Duodenal mucosa (tissue), 2 donors: ENCODE measurements at regions not wholly inside any gene's neighbourhood (a gene's known extent, or its start where the extent isn't known, plus 50 kb on each side); places are given as distances from the start of the nearest gene placed in this dataset.

Source experiments
- H3K27ac ChIP-seq: one replicate; pipeline ENCODE4 v1.7.0; 2013; ENCODE audit warnings: low read depth, low read length
- H3K27me3 ChIP-seq, 2 donors: one replicate each; pipeline ENCODE4 v1.7.0; 2013; ENCODE audit warnings: low read length in 2 of 2, control low read depth in 1 of 2; ENCODE audit not compliant: insufficient read depth in 2 of 2, control insufficient read depth in 1 of 2
- H3K36me3 ChIP-seq, 2 donors: one replicate each; pipeline ENCODE4 v1.7.0; 2013; ENCODE audit warnings: low read length in 2 of 2, control low read depth in 1 of 2; ENCODE audit not compliant: insufficient read depth in 2 of 2, control insufficient read depth in 1 of 2
- H3K4me1 ChIP-seq, 2 donors: one replicate each; pipeline ENCODE4 v1.7.0; 2013; ENCODE audit warnings: low read length in 2 of 2, control low read depth in 1 of 2; ENCODE audit not compliant: insufficient read depth in 2 of 2, control insufficient read depth in 1 of 2
- H3K4me3 ChIP-seq, 2 donors: one replicate each; pipeline ENCODE4 v1.7.0; 2013; ENCODE audit warnings: low read length in 2 of 2, low read depth in 1 of 2
- H3K9ac ChIP-seq, 2 donors: one replicate each; pipeline ENCODE4 v1.7.0; 2013; ENCODE audit warnings: low read length in 2 of 2, low read depth in 1 of 2
- H3K9me3 ChIP-seq, 2 donors: one replicate each; pipeline ENCODE4 v1.7.0; 2013; ENCODE audit warnings: low read length in 2 of 2, control low read depth in 1 of 2; ENCODE audit not compliant: control insufficient read depth in 1 of 2

- Histone ChIP-seq H3K9me3 (peaks cover 0 to 3% of the 10 kb centered on the region in 2 donors), H3K36me3 (no peaks in the 10 kb centered on the region), H3K27ac (no peak overlapping the region), H3K27me3 (no peaks in the 10 kb centered on the region), H3K4me3 (no peak overlapping the region), H3K9ac (no peak overlapping the region), H3K4me1 (no peaks in the 10 kb centered on the region)
These were observed 912.9 kb upstream of the INTU start for GRCh38 chr4:126719852-126720251.

GRCh38 chr4:126725906-126726305 lies 906.9 kb upstream of the INTU start:
- Histone ChIP-seq H3K9ac (no peak overlapping the region), H3K27ac (no peak overlapping the region), H3K4me1 (no peaks in the 10 kb centered on the region), H3K36me3 (no peaks in the 10 kb centered on the region), H3K4me3 (no peak overlapping the region), H3K9me3 (no peaks in the 10 kb centered on the region), H3K27me3 (no peaks in the 10 kb centered on the region)

GRCh38 chr4:126727461-126727860 lies 905.3 kb upstream of the INTU start:
- H3K36me3 ChIP-seq = no peaks in the 10 kb centered on the region

GRCh38 chr4:126731062-126731461 lies 901.7 kb upstream of the INTU start:
- Histone ChIP-seq H3K4me3 (no peak overlapping the region), H3K27me3 (no peaks in the 10 kb centered on the region), H3K4me1 (no peaks in the 10 kb centered on the region), H3K9me3 (no peaks in the 10 kb centered on the region), H3K27ac (no peak overlapping the region), H3K9ac (no peak overlapping the region), H3K36me3 (no peaks in the 10 kb centered on the region)

More at GRCh38 chr4:126727461-126727860, 905.3 kb upstream of the INTU start:
- H3K9me3 ChIP-seq = no peaks in the 10 kb centered on the region
- H3K27ac ChIP-seq = no peak overlapping the region
- no peak overlapping the region for H3K4me3 ChIP-seq
- H3K27me3 ChIP-seq = no peaks in the 10 kb centered on the region
- no peaks in the 10 kb centered on the region for H3K4me1 ChIP-seq
- no peak overlapping the region for H3K9ac ChIP-seq

- Histone ChIP-seq H3K4me3 (no peak overlapping the region), H3K27ac (no peak overlapping the region), H3K36me3 (no peaks in the 10 kb centered on the region), H3K9ac (no peak overlapping the region), H3K27me3 (no peaks in the 10 kb centered on the region), H3K9me3 (no peaks in the 10 kb centered on the region), H3K4me1 (no peaks in the 10 kb centered on the region)
These were observed 899.5 kb upstream of the INTU start for GRCh38 chr4:126733301-126733700.

- no peaks in the 10 kb centered on the region for H3K9me3 ChIP-seq
- H3K4me1 ChIP-seq = no peaks in the 10 kb centered on the region
- H3K36me3 ChIP-seq = no peaks in the 10 kb centered on the region
- H3K27me3 ChIP-seq = no peaks in the 10 kb centered on the region
- no peak overlapping the region for H3K27ac ChIP-seq
- no peak overlapping the region for H3K4me3 ChIP-seq
- H3K9ac ChIP-seq = no peak overlapping the region
These were observed 898.3 kb upstream of the INTU start for GRCh38 chr4:126734465-126734864.

GRCh38 chr4:126735294-126736132 lies 897.2 kb upstream of the INTU start:
- no peak overlapping the region for H3K4me3 ChIP-seq
- no peak overlapping the region for H3K27ac ChIP-seq
- H3K9ac ChIP-seq = no peak overlapping the region
- H3K9me3 ChIP-seq = peaks cover 0 to under 1% of the 10 kb centered on the region in 2 donors
- H3K27me3 ChIP-seq = no peaks in the 10 kb centered on the region
- no peaks in the 10 kb centered on the region for H3K4me1 ChIP-seq
- H3K36me3 ChIP-seq = no peaks in the 10 kb centered on the region

GRCh38 chr4:126736133-126736518 lies 896.6 kb upstream of the INTU start:
- H3K4me1 ChIP-seq = no peaks in the 10 kb centered on the region
- H3K9ac ChIP-seq = no peak overlapping the region
- peaks cover 0 to 4% of the 10 kb centered on the region in 2 donors for H3K9me3 ChIP-seq
- no peaks in the 10 kb centered on the region for H3K36me3 ChIP-seq
- no peak overlapping the region for H3K4me3 ChIP-seq
- H3K27me3 ChIP-seq = no peaks in the 10 kb centered on the region
- no peak overlapping the region for H3K27ac ChIP-seq

- peaks cover 0 to 4% of the 10 kb centered on the region in 2 donors for H3K9me3 ChIP-seq
- no peaks in the 10 kb centered on the region for H3K27me3 ChIP-seq
- no peak overlapping the region for H3K9ac ChIP-seq
- H3K4me3 ChIP-seq = no peak overlapping the region
- H3K27ac ChIP-seq = no peak overlapping the region
- no peaks in the 10 kb centered on the region for H3K36me3 ChIP-seq
- no peaks in the 10 kb centered on the region for H3K4me1 ChIP-seq
These were observed 894.7 kb upstream of the INTU start for GRCh38 chr4:126737899-126738526.

GRCh38 chr4:126738527-126738923 lies 894.2 kb upstream of the INTU start:
- Histone ChIP-seq H3K36me3 (no peaks in the 10 kb centered on the region), H3K27me3 (no peaks in the 10 kb centered on the region)

More at GRCh38 chr4:126738527-126738923, 894.2 kb upstream of the INTU start:
- Histone ChIP-seq H3K4me3 (no peak overlapping the region), H3K27ac (no peak overlapping the region), H3K9ac (no peak overlapping the region), H3K9me3 (peaks cover 0 to 6% of the 10 kb centered on the region in 2 donors), H3K4me1 (no peaks in the 10 kb centered on the region)
